ENCODE measurements at regions not wholly inside any gene's neighbourhood (a gene's known extent, or its start where the extent isn't known, plus 50 kb on each side); places are given as distances from the start of the nearest gene placed in this dataset.

- Histone ChIP-seq H3K4ac (ENCODE audit: low read depth, low read length) (peak overlapping the region; percentile 78), H2AFZ (replicated peaks; ENCODE audit: low read length, poor library complexity) (no peak overlapping the region), H3K27me3 (ENCODE audit: control insufficient read depth, insufficient read depth, low read length) (no peaks in the 10 kb centered on the region), H3K79me1 (ENCODE audit: low read depth in 1 of 2, low read length in 2 of 2) (no peaks in the 10 kb centered on the region), H3K9me3 (ENCODE audit: control insufficient read depth, insufficient read depth, low read length) (no peaks in the 10 kb centered on the region), H3K9me1 (ENCODE audit: insufficient read depth, low read length) (no peaks in the 10 kb centered on the region), H3K23ac (ENCODE audit: low read depth, low read length) (no peak overlapping the region), H3K27ac (ENCODE audit: insufficient read depth, low read length) (no peak overlapping the region), H4K5ac (ENCODE audit: low read depth, low read length) (peak overlapping the region; percentile 83), H4K8ac (ENCODE audit: low read depth in 2 of 2, low read length in 2 of 2) (no peak overlapping the region), H3K9ac (ENCODE audit: low read depth, low read length) (no peak overlapping the region), H3K36me3 (ENCODE audit: control insufficient read depth, insufficient read depth, low read length) (no peaks in the 10 kb centered on the region), H3K56ac (ENCODE audit: extremely low read depth, insufficient read depth, low read length) (no peak overlapping the region), H2BK120ac (ENCODE audit: low read depth, low read length) (peak overlapping the region; percentile 68), H3K18ac (ENCODE audit: low read depth, low read length) (peak overlapping the region; percentile 56; the same call in 1 of the 2 replicates), H3K4me2 (ENCODE audit: low read depth, low read length) (no peak overlapping the region), H4K91ac (ENCODE audit: insufficient read depth, low read depth, low read length) (peak overlapping the region; percentile 70; the same call in 1 of the 2 replicates), H2BK20ac (ENCODE audit: low read depth, low read length) (peak overlapping the region; percentile 38), H2BK15ac (ENCODE audit: low read depth, low read length) (no peak overlapping the region; the same call in 2 of the 3 replicates), H4K20me1 (ENCODE audit: insufficient read depth, low read length) (no peaks in the 10 kb centered on the region), H2BK5ac (ENCODE audit: low read depth, low read length, poor library complexity, severe bottlenecking) (no peak overlapping the region), H2AK5ac (ENCODE audit: low read depth, low read length) (no peak overlapping the region), H3K4me3 (ENCODE audit: insufficient read depth, low read depth, low read length) (no peak overlapping the region), H3K4me1 (ENCODE audit: control insufficient read depth, insufficient read depth, low read length) (peaks cover 5% of the 10 kb centered on the region; the same call in 1 of the 2 replicates), H2AK9ac (replicated peaks; ENCODE audit: low read depth, low read length, poor library complexity) (no peak overlapping the region), H3K14ac (replicated peaks; ENCODE audit: low read depth, low read length) (no peak overlapping the region; the same call in 1 of the 2 replicates)
- intact Hi-C loops (cut with micrococcal nuclease) (loop anchor here (1.0 to 5.0 kb wide), 8 partner anchors 54 to 1174 kb away; no protein-coding TSS in a partner anchor), in situ Hi-C loops (cut with MboI; ENCODE audit: low sequenced_read_pairs) (loop anchor here (5.0 kb wide), 2 partner anchors 459 to 834 kb away; partner anchors contain the start of gene GAS1), dilution Hi-C loops (cut with HindIII; ENCODE audit: low sequenced_read_pairs, unreplicated experiment) (no loop called here)
- DNase-seq (no peak), ATAC-seq (ENCODE audit: low read depth) (no peak)
- ChIA-PET POLR2A (ENCODE audit: unreplicated experiment) (no interaction called here), CTCF (interaction anchor here (0.6 to 2.7 kb wide), 11 partner anchors 10 to 836 kb away, joined by 3 to 13 read pairs (median 4); partner anchors contain the start of gene GAS1)
- no CpG with 5 or more reads among the region's 2 CpGs for WGBS, 2 experiments (ENCODE audit: extremely low coverage in 2 of 2, insufficient read length in 1 of 2)
- BruUV-seq (replicated peaks), result no TSS peak
- TF ChIP-seq RCOR1 (IDR thresholded peaks at IDR 0.05; ENCODE audit: insufficient replicate concordance, low read length) (no peak), POLR2A (IDR thresholded peaks at IDR 0.05; ENCODE audit: low read depth, low read length) (no peak), CEBPB (IDR thresholded peaks at IDR 0.05; ENCODE audit: low read depth, low read length) (no peak), NFE2L2 (IDR thresholded peaks at IDR 0.05; ENCODE audit: low read depth, low read length) (no peak), MXI1 (IDR thresholded peaks at IDR 0.05; ENCODE audit: borderline replicate concordance, low read depth, low read length) (no peak)
Measured at GRCh38 chr9:86487838-86488233, 133.6 kb upstream of the TUT7 start.
